Activated CD4-positive, alpha-beta T cell treated with anti-CD3 and anti-CD28 coated beads for 1 hour (primary cell): ENCODE measurements at regions not wholly inside any gene's neighbourhood (a gene's known extent, or its start where the extent isn't known, plus 50 kb on each side); places are given as distances from the start of the nearest gene placed in this dataset.

Source experiments
- DNase-seq: peaks from one replicate; pipeline ENCODE4 v3.0.0-alpha.2; 2020

DNA sequence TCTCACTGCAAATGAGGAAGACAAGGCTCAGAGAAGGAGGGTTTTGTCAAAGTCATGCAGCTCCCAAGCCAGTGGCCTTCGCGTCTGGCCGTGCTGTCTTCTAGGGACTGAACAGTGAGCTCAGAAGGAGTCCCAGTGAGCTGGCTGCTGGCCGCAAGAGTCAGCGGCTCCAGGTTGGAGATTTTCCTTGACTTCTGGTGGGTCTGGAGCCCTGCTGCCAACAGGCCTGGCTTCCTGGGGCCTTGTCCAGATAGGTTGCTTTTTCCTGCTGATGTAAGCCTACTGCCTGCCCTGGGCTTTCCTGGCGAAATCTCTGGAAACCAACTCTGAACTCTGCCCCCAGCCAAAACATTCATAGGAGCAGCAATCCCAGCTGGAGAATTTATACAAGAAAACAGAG lies 272.7 kb upstream of the CADM1 start:
- no peak for DNase-seq

DNA sequence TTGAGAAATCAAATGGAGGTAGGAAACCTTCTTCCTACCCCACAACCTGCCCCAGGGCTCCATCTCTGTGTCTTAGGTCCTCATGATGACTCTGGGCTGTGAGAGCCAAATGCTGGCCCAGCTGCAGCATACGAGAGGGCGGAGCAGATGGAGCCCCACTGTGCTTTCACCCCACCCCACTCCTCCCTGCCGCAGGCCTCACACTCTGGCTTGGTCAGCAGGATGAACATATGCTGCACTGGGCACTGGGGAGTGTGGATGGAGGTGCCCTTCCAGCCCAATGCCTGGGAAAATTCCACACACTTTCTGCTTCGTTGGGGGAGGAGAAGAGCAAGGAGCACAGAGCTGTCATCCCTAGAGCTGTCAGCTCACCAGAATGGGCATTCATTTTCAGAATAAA lies 271.6 kb upstream of the CADM1 start:
- DNase-seq: no peak

DNA sequence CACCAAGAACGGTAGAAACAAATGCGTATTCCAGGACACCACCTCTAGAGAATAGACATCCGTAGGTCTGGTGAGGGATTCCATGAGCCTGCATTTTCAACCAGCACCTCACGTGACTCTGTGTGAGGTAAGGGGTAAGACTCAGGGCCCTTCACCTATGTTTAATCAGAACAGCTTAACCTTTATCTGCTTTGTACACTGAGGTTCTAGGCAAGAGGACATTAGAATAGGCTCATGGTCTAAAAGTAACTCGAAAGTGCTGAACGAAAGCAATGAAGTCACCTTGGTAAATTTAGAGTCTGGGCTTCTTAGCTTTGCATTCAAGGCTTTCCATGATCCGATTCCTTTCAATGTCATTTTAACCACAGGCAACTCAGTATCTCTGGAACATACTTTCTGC lies 270.5 kb upstream of the CADM1 start:
- DNase-seq: no peak

DNA sequence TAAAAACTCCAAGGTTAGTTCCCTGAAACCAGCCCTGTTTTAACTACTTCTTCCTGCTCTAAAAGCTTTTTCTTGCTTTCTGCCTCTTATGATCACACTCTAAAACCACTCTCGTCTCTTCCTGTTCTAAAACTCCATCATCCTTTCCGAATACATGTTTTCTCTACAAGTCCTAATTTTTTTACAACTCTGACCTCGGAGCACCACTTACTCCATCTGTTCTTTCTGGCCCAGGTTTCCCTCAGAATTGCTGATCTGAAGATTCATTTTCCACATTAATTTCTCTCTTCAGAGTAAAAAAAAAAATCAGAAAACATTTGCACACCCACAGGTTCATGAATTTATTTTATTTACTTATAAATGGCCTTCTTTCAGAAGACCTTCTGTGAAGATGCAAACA lies 265.7 kb upstream of the CADM1 start:
- DNase-seq: no peak

DNA sequence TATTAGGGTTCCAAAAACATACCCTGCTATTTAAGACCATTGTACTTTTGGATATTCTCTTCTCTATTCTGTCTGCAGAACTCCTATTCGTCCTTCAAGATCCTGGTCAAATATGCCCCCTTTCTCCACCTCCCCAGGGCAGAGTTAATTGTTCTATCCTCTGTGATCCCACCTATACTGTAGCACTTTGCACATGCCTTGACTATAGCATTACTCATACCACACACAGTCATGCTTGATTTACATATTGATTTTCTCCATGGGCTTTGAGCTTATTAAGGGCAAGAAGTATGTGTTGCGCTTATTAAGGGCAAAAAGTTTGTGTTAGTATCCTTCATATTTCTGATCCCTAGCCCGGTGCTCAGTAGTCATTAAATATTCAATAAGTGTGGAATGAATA lies 263.7 kb upstream of the CADM1 start:
- DNase-seq: no peak

DNA sequence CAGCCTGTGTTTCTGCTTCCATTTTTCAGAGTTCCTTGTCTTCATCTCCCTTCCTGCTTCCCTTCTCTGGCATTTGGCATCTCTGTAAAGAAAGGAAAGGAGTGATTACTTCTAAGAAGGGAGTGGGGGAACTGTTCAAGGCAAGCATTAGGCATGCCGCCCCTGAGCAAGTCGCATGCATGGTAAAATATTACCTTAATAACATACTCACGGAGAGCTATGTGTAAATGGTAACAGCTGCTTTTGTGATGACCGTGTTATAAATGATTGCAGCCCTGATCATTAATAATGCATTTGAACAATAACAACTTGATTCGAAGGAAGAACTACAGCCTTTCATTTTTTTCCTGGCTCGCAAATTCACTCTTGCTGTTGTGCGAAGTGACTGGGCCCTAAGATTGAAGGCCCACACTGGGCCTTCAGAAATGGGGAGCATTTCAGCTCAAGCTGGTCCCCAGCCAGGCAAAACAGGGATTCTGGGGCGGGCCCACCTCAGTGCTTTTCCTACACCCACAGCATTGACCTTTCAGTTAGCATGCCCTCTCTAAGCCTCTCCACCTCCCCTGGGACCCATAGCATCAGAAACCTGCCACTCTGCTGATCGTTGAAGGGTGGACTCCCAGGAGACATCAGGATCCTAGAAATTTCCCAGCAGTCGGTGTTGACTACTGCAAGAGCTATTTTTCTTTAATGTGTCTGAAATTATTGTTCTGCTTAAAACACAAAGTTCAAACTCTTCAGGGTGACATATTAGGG lies 263.0 kb upstream of the CADM1 start:
- DNase-seq: no peak

DNA sequence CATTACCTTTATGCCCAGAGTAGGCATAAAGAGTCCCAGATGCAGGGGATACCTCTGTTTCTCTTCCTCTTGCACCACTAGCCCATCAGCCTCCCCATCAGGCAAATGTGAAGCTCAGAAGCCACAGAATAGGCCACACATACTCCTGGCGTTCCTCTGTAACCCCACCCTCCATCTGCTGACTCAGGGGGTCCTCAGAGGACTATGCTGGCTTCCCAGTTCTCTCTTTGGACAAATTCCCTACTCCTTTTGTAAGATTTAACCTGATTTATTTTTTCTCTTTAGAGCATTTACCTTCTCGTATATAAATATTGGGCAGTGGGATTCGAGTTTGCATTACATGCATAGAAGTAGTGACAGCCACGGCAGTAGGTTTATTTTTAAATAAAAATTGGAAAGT lies 262.3 kb upstream of the CADM1 start:
- no peak for DNase-seq

DNA sequence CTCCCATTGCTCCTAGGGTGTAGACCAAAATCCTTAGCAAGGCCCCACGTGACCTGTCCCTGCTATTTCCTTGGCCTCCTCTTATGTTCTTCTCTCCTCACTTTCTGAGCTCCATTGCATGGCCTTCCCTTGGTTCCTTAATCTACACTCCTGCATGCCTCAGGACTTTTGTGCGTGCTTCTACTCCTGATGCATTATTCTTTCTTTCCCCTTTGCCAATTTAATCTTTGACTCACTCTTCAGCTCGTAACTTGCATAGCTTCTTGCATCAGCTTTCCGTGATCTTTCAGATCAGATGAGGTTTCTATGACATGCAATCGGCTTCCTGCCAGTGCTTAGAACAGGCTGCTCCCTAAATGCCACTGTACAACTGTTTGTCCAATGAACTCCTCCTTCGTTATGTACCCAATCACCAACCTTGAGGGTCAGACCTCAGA lies 261.6 kb upstream of the CADM1 start:
- no peak for DNase-seq

DNA sequence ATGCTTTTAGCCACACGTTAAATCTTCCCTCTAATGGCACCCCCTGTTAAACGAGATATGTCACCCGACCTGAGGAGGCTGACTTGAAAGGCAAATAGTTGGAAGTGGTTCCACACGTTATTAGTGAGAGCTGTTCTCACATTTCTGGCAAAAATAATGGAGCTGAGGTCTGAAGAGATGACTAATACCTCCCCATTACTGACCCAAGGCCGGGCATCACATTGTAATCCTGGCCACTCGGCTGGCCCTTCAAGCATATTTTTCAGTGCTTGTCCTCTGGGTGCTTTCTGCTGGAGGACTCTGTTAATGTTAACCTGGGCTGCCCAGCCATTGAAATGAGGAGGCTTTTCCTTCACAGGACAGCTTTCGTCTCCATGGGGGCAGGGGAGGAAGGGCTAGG lies 260.0 kb upstream of the CADM1 start:
- DNase-seq: no peak

DNA sequence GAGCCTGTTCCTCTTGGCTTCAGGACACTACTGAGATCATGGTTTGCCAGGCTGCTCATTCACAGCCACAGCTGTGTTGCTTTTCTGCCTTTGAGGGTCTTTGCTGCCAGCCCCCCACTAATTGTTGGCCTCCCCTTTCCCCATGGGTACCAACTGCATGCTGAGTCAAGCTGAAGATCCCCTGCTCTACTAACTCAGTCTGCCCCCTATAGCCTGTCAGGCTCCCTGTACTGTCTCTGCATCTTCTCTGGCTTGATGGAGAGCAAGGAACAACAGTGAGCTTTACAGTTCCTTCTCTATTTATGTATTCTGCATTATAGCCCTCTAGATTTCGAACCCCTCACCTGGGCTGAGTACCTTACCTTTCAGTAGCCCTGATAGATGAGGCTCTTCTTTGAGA lies 257.6 kb upstream of the CADM1 start:
- DNase-seq: no peak

DNA sequence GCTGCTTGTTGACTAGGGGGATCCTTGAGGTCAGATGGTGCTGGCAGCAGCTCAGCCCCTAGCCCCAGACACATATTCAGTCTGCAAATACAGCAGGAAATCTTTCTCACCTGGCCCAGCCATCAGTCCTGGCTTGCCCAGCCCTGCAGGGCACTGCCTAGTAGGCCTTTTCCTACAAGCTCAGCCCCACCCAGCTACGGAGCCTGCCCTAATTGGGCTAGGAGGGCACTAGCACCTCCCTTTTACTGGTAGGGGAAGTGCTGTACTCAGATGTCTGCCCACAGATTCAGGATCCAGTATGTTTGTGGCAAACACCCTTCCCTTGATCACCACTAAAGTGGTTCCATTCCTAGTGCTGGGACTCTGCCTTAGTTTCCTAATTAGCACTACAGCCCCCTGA lies 257.1 kb upstream of the CADM1 start:
- DNase-seq: no peak

DNA sequence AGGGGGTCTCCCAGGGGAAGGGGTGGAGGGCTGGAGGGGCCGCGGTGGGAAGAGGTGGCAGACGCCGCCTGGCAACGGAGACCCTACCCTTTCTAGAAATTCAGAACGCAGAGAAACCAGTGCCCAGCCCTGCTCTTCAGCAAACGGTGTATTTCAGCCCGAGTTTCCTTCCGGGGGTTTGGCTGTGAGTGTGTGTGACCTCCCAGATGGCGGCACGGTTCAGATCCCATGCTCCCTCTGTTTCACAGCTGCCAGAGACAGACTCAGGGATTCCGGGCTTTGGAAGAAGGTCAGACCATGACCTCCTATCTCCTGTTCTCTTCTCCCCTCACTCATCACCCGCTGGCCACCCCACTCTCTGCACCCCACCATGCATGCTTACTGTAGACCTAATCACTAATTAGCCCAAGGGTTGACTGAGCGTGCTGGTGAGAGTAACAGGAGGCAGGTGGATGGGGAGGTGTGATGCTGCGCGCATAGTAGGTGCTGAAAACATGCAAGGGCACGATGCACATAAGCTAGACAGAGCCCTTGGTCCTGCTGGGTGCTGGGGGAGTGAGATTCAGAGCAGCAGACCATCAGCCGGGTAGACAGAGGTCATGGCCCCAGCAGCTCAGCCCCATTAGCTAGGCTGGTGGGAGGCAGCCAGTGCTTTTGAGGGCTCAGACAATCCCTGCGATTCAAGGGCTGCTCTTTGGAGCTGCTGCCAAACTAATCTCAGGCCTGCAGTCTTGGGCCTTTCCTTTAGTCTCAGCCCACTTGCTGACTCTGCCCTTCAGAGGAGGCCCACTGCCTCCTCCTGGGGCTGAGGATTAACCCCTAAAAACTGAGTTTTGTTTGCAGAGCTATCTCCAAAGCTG lies 256.5 kb upstream of the CADM1 start:
- no peak for DNase-seq

DNA sequence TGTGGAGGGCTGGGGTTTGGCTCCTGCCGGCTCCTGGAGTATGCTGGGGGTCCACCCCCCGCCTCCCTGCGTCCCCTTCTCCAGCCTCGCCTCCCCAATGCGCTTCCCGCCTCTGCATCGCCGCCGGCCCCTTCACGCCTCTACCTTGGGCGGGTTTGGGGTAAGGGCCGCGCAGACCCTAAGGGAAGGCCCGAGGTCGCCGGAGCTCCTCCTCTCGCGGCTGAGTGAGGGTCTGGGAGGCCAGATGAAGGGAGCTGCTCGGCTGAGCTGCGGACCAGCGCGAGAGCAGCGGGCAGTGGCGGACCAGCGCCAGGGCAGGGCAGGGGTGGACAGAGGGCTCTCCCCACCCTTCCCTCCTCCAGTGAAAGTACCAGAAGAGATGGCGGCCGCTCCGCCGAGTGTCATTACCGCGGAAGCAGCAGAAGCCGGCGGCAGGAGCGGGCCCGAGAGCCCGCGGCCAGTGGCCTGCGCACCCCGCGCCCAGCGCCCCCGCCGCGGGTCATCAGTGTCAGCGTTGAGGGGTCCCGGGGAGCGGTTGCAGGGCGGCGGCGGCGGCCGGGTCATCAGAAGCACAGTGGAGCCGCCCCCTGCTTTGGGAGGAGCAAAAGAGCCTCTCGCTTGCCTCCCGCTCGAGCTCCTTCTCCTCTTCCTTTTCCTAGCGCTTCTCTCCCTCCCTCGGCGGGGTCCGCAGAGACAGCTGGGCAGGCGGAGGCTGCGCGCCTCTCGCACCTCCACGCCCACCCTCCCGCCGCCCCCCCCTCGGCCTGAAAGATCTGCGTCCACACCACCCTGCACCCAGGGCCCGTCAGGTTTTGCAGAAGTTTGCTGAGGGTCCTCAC lies 255.6 kb upstream of the CADM1 start:
- no peak for DNase-seq

DNA sequence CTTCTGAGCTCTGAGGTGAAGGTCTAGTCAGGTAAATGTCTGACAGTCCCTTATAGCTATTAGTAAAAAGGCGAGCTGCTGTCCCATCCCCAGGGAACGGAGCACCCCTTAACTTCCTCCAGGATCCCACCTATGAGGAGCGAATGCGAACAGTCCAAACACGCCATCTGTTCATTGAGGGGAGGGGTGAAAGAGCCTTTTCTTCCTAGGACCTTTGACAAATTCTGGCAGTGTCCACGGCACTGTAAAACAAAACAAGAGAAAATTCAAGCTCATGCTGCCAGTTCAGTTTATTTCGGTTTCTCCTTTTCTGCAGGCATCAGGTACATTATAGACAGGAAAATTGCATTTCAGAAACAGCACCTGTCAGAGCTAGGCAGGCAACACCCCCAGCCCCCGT lies 253.8 kb upstream of the CADM1 start:
- no peak for DNase-seq

DNA sequence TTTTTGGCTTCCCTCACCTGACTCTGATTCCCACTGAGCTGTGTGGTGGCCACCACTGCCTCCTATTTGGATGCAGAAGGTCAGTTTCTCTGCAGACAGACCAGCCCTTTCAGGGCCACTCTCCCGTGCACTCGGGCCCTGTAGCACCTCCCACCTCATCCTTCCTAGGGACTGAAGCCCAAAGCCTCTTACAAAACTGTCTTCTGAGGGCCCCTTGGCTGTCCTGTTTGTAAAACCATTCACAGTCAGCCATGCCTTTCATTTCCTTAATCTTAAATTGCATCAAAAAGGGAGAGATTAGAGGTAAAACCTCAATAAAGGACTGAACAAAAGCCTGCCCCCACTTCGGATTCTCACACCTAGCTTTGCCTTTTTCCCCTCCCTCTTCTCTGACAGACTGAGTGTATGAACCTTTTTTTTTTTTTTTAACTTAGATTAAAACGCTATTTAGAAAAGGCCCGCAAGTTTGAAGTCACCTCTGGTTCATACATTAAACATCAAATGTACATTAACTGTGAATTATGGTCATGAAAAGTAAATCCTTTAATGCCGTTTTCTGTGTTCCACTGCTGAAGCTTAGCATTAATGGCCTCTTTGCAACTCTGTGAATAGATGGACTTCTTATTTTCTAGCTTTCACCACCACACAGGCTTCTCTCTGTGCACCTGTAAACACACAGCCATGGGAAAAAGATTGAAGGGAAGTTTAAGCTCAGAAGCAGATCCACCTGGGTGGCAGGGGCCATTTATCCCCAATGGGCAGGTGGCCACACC lies 247.2 kb upstream of the CADM1 start:
- no peak for DNase-seq

DNA sequence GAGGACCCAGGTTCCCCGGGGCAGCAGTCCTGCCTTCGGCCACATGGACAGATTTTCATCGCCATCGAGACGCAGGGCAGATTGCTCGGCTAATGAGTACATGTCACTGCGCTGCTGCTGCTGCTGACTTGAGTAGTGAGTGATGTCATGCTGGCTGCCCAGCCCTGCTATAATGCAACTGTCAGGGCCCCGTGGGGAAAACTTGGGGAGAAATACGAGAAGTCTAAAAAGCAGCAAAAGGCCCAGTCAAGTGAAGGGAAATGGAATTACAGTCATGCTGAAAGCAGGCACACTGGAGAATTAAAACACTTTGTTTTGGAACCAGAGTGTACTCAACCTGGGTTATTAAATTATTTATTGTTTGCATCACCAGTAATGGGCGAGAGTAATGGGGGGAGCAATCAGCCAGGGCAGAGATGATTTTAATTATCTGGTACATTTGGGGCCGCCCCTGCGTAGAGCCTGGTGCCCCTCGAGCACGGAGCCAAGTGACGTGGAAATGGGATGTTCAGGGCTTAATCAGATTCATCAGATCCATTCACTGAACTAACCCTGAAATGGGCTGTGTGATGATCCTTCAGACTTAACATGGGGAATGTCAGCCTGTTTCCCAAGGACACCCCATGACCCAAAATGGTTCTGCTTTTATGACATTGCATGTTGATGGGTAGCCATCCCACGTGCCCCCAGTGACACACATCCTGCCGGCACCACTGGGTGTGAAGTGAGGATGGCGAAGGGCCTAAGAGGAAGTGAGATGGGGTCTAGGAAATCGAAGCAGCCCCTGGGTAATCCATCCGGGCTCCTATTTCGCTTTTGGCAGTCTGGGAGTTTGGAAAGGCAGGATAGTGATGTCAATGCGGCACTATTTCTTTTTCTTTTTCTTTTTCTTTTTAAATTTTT lies 241.6 kb upstream of the CADM1 start:
- no peak for DNase-seq

DNA sequence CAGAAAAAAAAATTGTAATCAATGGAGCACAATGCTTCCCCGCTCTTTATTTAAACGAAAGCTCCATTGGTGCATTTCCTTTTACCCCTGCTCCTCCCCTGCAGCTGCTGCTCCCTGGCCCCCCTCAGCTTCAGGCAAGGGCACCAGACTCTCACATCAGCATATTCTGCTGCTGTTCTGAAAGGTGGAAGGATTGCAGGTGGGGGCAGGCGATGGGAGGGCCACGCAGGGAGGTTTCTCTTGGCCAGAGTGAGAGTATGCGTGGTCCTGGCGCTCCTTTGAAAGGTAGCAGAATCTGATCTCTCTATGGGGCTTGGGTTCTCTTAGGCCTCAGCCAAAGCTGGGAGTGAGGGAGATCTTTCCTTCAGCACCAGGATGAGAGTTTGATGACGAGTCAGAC lies 240.9 kb upstream of the CADM1 start:
- no peak for DNase-seq

DNA sequence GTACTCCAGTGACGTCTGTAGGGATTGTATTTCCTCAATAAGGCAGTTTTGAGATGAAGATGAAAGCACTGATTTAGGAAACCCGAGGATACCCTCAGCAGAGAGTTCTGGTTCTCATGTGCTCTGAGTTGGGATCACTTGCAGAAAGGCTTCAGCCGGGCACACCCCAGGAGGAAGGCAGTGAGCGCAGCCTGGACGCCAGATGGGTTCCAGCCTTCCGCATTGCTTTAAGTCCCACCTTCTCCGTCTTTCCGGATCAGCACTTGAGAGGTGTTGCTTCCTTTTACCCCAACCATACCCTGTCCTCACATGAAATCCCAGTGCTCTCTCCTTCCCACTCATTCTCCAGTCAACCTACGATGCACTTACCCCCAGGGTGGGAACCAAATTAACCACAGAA lies 239.5 kb upstream of the CADM1 start:
- DNase-seq: no peak

DNA sequence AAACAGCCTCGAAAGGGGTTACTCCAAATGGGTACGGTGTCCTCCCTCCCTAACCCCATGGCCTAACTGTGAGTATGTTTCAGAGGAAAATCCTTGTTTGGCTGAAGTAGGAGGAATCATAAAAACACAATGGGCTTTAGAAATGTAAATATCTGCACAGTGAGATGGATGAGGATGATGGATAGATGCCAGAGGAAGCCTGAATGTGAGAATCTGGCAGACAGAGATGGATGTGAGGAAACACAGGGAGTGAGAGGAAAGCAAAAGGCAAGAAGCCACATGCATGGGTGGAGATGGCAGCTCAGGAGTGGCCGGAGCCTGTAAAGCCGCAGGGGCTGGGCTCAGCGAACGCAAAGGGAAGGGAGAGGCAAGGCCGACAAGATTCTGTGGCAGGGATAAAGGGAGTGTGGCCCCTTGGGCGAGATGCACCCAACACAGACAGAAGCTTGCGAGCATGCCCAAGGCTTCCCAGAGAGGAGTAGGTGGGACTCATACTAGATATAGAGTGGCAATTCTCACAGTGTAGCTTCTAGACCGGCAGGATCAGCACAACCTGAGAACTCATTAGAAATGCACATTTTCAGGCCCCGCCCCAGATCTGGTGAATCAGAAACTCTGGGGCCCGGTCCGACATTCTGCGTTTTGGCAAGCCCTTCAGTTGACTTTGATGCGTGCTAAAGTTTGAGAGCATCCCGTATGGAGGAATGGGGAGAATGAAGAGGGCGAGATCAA lies 237.3 kb upstream of the CADM1 start:
- DNase-seq: no peak

DNA sequence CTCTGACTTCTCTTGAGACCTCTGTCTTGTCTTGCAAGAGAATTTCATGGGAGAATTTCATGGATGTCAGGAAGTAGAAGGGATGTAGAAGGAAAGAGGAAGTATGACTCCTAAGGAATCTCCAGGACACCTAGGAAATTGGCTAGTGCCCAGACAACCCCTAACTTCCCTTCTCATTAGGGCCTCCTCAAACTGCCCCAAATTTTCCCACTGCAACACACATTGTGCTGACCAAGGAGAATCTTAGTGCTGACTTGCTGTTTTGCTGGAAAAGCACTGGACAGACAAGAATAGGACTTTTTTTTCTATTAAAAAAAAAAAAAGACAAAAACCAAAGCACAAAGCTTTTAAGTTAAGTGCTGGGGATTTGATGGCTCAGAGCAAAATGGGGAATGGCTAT lies 236.1 kb upstream of the CADM1 start:
- no peak for DNase-seq

DNA sequence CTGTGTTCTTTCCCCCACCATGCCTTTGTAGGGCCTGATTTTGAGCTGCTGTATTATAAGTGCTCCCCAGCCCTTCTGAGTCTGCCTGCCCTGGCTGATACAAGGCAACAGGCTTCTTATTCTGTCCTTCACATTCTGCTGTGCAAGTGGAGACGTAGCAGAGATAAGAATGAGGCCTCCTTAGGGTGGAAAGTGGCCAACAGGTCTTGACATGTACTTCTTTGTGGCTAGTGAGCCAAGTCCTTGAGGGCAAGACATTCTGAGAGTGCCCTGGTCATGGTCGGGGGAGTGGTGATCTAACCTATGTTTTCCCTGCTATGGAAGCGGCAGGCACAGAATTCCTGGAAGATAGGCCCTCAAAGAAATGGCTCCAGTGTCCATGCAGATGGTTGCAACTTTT lies 235.7 kb upstream of the CADM1 start:
- no peak for DNase-seq
